H1 (cell line): ENCODE measurements at regions not wholly inside any gene's neighbourhood (a gene's known extent, or its start where the extent isn't known, plus 50 kb on each side); places are given as distances from the start of the nearest gene placed in this dataset.

ENCODE experiments used
- BRCA1 ChIP-seq: IDR thresholded peaks from 2 replicates; pipeline ENCODE4 v1.6.1; 2012; ENCODE audit warnings: low read depth, low read length, improper control_type of control experiment
- CBX5 ChIP-seq: fragments of 300-800, 300-1000 bp; sonication (generic); IDR thresholded peaks from 2 replicates; pipeline ENCODE4 v1.7.1; 2016; ENCODE audit warnings: antibody characterized with exemption, low read length, low read depth
- CHD2 ChIP-seq: IDR thresholded peaks from 2 replicates; pipeline ENCODE4 v1.6.1; 2012; ENCODE audit warnings: low read length, improper control_type of control experiment
- CREB1 ChIP-seq: IDR thresholded peaks from 2 replicates; pipeline ENCODE4 v1.6.1; 2012; ENCODE audit warnings: inconsistent platforms
- EP300 ChIP-seq, 2 experiments: IDR thresholded peaks; 1 replicate in 1 of 2; 2 replicates in 1 of 2; pipeline ENCODE4 v1.6.1; 2011 to 2012; ENCODE audit warnings: low read depth in 2 of 2, low read length in 2 of 2, mild to moderate bottlenecking in 2 of 2, borderline replicate concordance in 1 of 2, inconsistent platforms in 1 of 2, moderate library complexity in 1 of 2
- JUND ChIP-seq: IDR thresholded peaks from 2 replicates; pipeline ENCODE4 v1.6.1; 2011; ENCODE audit warnings: mild to moderate bottlenecking, improper control_type of control experiment, low read length
- KDM5A ChIP-seq: fragments of 200-600 bp; IDR thresholded peaks from 2 replicates; pipeline ENCODE4 v1.7.1; 2012; ENCODE audit warnings: mild to moderate bottlenecking, low read length, inconsistent platforms, mixed read lengths
- POLR2A ChIP-seq, 2 experiments: IDR thresholded peaks; 1 replicate in 1 of 2; 2 replicates in 1 of 2; pipeline ENCODE4 v1.6.1; 2011; ENCODE audit warnings: low read depth in 2 of 2, low read length in 2 of 2, mild to moderate bottlenecking in 2 of 2; ENCODE audit errors: control extremely low read depth in 1 of 2
- RAD21 ChIP-seq, 2 experiments: IDR thresholded peaks in 1 of 2; conservative IDR thresholded peaks in 1 of 2; 2 replicates each; pipeline ENCODE4 v1.6.1; 2011; ENCODE audit warnings: low read depth in 2 of 2, low read length in 2 of 2, improper control_type of control experiment in 1 of 2, inconsistent platforms in 1 of 2, mild to moderate bottlenecking in 1 of 2, moderate library complexity in 1 of 2
- RBBP5 ChIP-seq: IDR thresholded peaks from 2 replicates; pipeline ENCODE4 v1.7.1; 2012; ENCODE audit warnings: low read depth, mild to moderate bottlenecking, inconsistent platforms, low read length, moderate library complexity, borderline replicate concordance
- SIRT6 ChIP-seq: IDR thresholded peaks from one replicate; pipeline ENCODE4 v1.7.1; 2012; ENCODE audit warnings: low read length, inconsistent platforms
- TAF1 ChIP-seq: IDR thresholded peaks from 2 replicates; pipeline ENCODE4 v1.6.1; 2011; ENCODE audit warnings: mild to moderate bottlenecking, low read depth, low read length
- TF ChIP-seq, protein P1 (sequence below), 3 experiments: IDR thresholded peaks; 1 replicate in 2 of 3; 2 replicates in 1 of 3; pipeline versions ENCODE4 v1.5.1 to v1.6.1; 2011; ENCODE audit warnings: low read length in 3 of 3, mild to moderate bottlenecking in 3 of 3, inconsistent platforms in 2 of 3, low read depth in 1 of 3, moderate library complexity in 1 of 3; ENCODE audit not compliant: insufficient read depth in 1 of 3; ENCODE audit errors: control extremely low read depth in 1 of 3

DNA sequence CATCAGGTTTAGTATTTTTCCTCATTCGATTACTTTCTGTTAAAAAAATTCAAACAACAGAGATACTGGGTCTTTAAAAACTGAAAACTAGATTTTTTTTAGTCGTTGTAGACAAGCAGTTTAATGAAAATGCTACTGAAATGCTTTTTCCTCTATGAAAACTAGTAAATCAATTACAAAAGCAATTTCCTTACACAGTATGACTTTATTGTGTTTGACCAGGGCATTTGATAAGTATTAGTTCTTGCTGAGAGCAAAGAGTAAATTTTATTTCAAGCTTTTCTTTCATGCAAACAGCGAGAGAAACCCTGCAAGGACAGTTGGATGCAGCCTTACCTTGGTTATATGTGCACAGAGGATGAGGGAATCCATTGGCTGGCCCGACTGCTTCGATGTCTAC is 308.5 kb downstream of the MAT2B start:
- TF ChIP-seq KDM5A (no peak), RBBP5 (no peak), EP300 (IDR thresholded peaks at IDR 0.05; ENCODE audit: borderline replicate concordance in 1 of 2, low read depth in 2 of 2, low read length in 2 of 2) (no peak), RAD21 (IDR thresholded peaks at IDR 0.05 in 1 of 2, conservative IDR thresholded peaks at IDR 0.05 in 1 of 2; ENCODE audit: low read depth in 2 of 2, low read length in 2 of 2) (no peak), BRCA1 (no peak), SIRT6 (no peak), CREB1 (no peak), CHD2 (no peak), TAF1 (no peak), POLR2A (IDR thresholded peaks at IDR 0.05; ENCODE audit: control extremely low read depth in 1 of 2, low read depth in 2 of 2, low read length in 2 of 2) (no peak), JUND (no peak), CBX5 (no peak)
- TF ChIP-seq, protein P1, sequence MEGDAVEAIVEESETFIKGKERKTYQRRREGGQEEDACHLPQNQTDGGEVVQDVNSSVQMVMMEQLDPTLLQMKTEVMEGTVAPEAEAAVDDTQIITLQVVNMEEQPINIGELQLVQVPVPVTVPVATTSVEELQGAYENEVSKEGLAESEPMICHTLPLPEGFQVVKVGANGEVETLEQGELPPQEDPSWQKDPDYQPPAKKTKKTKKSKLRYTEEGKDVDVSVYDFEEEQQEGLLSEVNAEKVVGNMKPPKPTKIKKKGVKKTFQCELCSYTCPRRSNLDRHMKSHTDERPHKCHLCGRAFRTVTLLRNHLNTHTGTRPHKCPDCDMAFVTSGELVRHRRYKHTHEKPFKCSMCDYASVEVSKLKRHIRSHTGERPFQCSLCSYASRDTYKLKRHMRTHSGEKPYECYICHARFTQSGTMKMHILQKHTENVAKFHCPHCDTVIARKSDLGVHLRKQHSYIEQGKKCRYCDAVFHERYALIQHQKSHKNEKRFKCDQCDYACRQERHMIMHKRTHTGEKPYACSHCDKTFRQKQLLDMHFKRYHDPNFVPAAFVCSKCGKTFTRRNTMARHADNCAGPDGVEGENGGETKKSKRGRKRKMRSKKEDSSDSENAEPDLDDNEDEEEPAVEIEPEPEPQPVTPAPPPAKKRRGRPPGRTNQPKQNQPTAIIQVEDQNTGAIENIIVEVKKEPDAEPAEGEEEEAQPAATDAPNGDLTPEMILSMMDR (IDR thresholded peaks at IDR 0.05; ENCODE audit: control extremely low read depth in 1 of 3, insufficient read depth in 1 of 3, low read depth in 1 of 3, low read length in 3 of 3), result no peak
